NCI-H146 (cell line): ENCODE measurements at regions not wholly inside any gene's neighbourhood (a gene's known extent, or its start where the extent isn't known, plus 50 kb on each side); places are given as distances from the start of the nearest gene placed in this dataset.
"Not testable (repeated sequence)": the region's sequence is repeated elsewhere in the genome, so short reads cannot be mapped to it uniquely, and the experiment has no call there.

Experiments used
- DNase-seq: peaks from one replicate; lab custom pipeline; 2025; lab: John Stamatoyannopoulos, UW

- DNase-seq, result peak; percentile 15
These were observed 58.5 kb downstream of the TEX13C start for GRCh38 chrX:125378205-125378604.

GRCh38 chrX:125378770-125379169 lies 59.1 kb downstream of the TEX13C start:
- DNase-seq, result peak; percentile 1

- DNase-seq, result no peak
These were observed 62.5 kb downstream of the TEX13C start for GRCh38 chrX:125382148-125382628.

GRCh38 chrX:125382889-125383288 lies 63.2 kb downstream of the TEX13C start:
- no peak for DNase-seq

- DNase-seq, result no peak
These were observed 65.2 kb downstream of the TEX13C start for GRCh38 chrX:125384867-125385266.

GRCh38 chrX:125387945-125388344 lies 68.3 kb downstream of the TEX13C start:
- no peak for DNase-seq

- DNase-seq, result no peak
These were observed 74.8 kb downstream of the TEX13C start for GRCh38 chrX:125394449-125394848.

- DNase-seq, result no peak
These were observed 76.0 kb downstream of the TEX13C start for GRCh38 chrX:125395626-125396025.

- DNase-seq, result no peak
These were observed 79.3 kb downstream of the TEX13C start for GRCh38 chrX:125398959-125399440.

- DNase-seq, result no peak
These were observed 83.1 kb downstream of the TEX13C start for GRCh38 chrX:125402807-125403206.

GRCh38 chrX:125404667-125405160 lies 85.0 kb downstream of the TEX13C start:
- DNase-seq, result no peak

GRCh38 chrX:125405339-125405738 lies 85.7 kb downstream of the TEX13C start:
- no peak for DNase-seq

- DNase-seq, result no peak
These were observed 87.6 kb downstream of the TEX13C start for GRCh38 chrX:125407314-125407713.

GRCh38 chrX:125420809-125421208 lies 101.1 kb downstream of the TEX13C start:
- DNase-seq, result no peak

- no peak for DNase-seq
These were observed 103.3 kb downstream of the TEX13C start for GRCh38 chrX:125422986-125423385.

- no peak for DNase-seq
These were observed 104.9 kb downstream of the TEX13C start for GRCh38 chrX:125424536-125424935.

GRCh38 chrX:125436855-125437254 lies 117.2 kb downstream of the TEX13C start:
- DNase-seq, result peak; percentile 28

GRCh38 chrX:125439194-125439849 lies 119.7 kb downstream of the TEX13C start:
- DNase-seq, result no peak

GRCh38 chrX:125444659-125445058 lies 125.0 kb downstream of the TEX13C start:
- DNase-seq, result no peak

- DNase-seq, result no peak
These were observed 155.8 kb downstream of the TEX13C start for GRCh38 chrX:125475482-125475881.

- DNase-seq, result no peak
These were observed 172.8 kb downstream of the TEX13C start for GRCh38 chrX:125492439-125492838.

GRCh38 chrX:125493004-125493403 lies 173.3 kb downstream of the TEX13C start:
- not testable (repeated sequence) for DNase-seq

GRCh38 chrX:125497667-125498066 lies 178.0 kb downstream of the TEX13C start:
- DNase-seq, result no peak

GRCh38 chrX:125503769-125504168 lies 184.1 kb downstream of the TEX13C start:
- no peak for DNase-seq
